Dedifferentiated amniotic fluid mesenchymal stem cell (primary cell): ENCODE measurements at regions not wholly inside any gene's neighbourhood (a gene's known extent, or its start where the extent isn't known, plus 50 kb on each side); places are given as distances from the start of the nearest gene placed in this dataset.

ENCODE experiments used
- DNase-seq: peaks from one replicate; pipeline ENCODE4 v3.0.0-alpha.2; 2016; ENCODE audit errors: extremely low spot score

GRCh38 chr2:145724311-145724898, 1204.5 kb upstream of the ZEB2 start:
- DNase-seq = no peak

DNA sequence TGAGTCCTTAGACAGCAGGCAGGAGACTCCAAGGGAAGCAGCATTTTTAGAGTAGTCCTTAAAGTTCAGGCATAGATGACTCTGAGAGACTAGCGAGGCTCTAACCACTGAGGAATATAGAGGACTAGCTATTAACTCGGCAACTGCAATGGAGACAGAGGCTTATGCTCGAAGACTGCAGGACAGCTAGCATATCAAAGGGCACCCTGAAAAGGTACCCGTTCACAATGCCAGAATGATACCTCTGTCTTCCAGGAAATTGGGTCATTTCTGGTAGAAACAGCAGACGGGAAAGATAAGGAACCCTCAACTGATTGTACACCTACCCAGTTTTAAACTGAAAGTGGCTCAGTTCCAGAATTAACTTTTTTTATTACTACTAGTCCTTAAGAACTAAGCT, 1204.0 kb upstream of the ZEB2 start:
- DNase-seq = no peak

DNA sequence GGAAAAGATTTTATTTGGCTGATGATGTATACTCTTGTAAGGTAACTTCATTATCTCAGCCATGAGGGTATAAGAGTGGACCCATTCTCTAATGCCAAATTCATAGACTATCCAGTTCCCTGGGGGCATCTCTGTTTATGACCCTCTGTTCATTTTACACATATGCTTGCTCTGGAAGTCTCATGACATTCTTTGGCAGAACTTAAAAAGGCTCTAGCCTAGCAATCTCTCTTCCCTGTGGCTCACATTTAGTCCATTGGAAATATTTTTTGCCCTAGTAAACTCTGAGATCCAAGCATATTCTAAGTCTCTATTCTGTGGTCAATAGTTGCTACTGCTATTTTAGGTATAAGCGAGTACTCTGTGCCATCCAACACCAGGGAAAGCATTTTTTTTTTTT, 1201.8 kb upstream of the ZEB2 start:
- no peak for DNase-seq

GRCh38 chr2:145715601-145716000, 1195.7 kb upstream of the ZEB2 start:
- no peak for DNase-seq

GRCh38 chr2:145710303-145710702, 1190.4 kb upstream of the ZEB2 start:
- DNase-seq = no peak

DNA sequence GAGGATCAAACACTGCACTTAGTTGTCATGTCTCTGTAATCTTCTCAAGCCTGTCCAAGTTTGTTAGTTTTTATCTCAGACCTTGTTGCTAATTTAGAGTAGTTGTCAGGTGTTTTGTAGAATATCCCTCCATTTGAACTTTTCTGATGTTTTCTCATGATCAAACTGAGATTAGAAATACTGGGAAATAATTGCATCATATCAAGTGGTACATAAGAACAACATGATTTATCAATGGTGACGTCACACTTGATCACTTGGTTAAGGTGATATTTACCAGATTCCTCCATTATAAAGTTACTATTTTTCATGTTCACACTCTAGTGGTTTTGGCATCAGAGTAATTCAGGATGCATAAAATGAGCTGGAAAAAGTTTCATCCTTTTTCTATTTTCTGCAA, 1182.4 kb upstream of the ZEB2 start:
- no peak for DNase-seq

DNA sequence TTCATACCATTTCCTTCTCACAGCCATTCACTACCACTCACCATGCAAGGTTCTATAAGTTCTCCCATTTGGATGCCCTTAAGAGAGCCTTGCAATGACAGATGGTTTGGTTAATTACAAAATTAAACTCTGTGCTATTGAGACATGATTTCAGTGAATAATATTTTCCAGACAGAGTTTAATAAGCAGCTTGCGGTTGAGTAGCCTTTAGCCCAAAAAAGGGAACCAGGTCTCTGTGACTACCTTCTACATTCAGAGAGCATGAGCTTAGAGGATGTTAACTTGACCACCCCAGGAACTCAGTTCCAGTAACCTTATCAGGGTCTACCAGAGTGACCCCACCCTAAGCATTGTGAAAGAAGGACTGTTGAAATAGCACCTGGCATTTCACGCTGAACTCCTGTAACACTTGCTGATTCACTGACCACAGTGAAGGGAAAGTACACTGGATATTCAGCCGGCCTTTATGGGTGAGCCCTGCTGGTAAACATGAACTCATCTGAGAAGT, 1173.1 kb upstream of the ZEB2 start:
- no peak for DNase-seq

- DNase-seq = no peak
These were observed 1171.7 kb upstream of the ZEB2 start for GRCh38 chr2:145691659-145692058.

DNA sequence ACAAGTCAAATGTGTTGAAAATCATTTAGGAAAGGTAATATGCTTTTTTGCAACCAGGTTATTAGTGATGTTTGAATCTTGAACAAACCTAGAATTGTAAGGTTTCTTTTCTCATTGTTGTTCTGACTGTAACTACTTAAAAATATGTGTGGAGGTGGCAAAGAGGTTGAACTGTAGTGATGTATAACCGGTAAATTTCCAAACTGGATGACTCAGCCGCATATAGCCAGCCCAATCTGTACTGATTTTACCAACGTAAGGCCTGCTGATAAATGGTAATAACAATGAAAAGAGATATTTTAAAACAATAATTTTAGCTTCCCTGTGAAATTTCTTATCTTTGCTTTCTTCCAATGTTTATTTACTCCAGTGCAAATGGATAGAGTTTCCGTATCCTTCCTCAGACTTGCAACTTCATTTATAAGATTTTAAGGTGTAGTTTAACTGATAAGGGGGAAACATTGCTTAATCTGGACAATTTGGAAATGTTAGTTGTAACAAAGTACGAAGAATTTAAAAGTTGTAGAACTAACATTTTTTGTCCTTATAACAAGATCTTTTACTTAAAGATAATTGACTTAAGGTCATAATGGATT, 1170.4 kb upstream of the ZEB2 start:
- DNase-seq = no peak

GRCh38 chr2:145689277-145689676, 1169.4 kb upstream of the ZEB2 start:
- DNase-seq = no peak

DNA sequence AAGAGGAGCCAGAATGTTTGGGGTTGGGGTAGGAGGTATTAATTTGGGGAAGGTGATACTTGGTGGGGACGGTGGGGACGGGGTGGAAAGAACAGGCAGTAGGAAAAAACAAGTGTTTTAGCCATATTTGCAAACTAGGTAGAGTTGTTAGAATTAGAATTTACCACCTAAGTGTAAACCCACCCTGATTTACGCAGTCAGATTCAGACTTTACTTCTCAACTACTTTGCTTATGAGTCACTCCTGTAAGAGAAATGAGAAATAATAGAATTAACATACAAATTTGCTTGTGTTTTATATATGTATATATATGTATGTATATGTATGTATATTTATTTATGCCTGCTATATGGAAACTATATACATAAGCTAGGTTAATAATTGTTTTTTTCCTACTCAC, 1168.2 kb upstream of the ZEB2 start:
- no peak for DNase-seq

- no peak for DNase-seq
These were observed 1167.7 kb upstream of the ZEB2 start for GRCh38 chr2:145687442-145688134.

DNA sequence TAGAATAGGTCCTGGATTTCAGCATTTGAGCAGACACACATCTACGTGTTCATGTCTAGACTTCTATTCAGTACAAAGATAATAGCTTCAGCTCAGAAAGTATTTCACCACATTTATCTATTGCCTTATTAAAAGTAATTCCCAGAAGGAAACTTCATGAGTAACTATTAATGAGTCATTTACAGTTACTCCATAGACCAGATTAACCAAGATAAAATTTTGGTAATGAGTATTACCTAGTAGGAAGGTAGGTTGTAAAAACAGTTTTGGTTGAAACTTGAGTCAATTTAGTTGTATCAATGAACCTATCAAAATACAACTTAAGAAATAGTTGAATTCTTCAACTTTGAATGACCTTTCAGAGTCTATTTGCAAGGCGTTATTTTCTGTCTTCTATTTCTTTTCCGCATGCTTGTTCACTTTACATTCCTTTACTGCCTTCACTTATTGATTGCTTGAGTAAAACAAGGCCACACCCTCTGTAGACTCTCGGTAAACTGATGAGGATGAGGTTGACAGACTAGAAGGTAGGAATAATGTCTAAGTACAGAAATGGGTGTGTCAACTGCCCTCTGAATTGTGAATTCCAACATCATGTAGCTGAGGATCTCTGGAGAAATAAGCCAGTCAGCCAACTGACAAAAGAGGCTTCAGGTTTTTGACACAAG, 1165.6 kb upstream of the ZEB2 start:
- no peak for DNase-seq

DNA sequence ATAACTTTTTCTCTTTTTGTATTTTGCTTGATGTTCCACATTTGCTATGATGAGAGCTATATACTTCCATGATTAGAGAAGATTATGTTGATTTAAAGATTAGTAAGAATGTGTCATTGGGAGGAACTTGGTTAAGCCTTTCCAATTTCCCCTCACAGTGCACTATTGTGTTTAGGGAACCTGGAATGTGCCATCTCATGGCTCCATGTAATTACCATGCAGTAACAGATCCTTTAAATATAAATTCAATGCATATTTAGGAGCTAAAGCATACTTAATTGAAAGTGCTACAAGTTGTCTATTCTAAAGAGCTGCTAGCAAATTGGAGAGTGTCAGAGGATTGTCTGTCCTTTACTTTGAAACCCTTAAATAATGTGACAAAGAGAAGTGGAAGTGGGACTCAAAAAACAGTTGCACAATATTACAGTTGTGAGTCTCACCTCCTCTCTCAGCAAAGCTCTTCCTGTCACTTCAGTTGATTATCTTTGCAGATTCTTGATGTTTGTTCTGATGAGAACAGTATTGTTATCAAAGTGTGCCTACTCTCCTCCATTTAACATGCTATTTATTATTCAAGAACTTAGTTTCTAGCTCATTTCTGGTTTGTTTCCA, 1162.7 kb upstream of the ZEB2 start:
- no peak for DNase-seq

- no peak for DNase-seq
These were observed 1160.4 kb upstream of the ZEB2 start for GRCh38 chr2:145680276-145680675.

- DNase-seq = no peak
These were observed 1157.5 kb upstream of the ZEB2 start for GRCh38 chr2:145677371-145677770.

DNA sequence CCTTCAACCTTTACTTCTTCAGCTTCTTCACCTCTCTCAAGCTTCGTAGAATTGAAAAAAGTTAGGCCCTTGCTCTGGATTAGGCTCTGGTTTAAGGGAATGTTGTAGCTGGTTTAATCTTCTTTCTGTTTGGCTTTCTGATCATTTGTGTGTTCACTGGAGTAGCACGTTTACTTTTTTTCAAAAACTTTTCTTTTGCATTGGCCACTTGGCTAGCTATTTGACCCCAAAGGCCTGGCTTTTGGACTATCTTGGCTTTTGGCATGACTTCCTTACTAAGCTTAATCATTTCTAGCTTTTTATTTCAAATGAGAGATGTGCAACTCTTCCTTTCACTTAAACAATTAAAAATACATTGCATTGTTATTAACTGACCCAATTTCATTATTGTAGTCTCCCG, 1154.8 kb upstream of the ZEB2 start:
- DNase-seq = no peak

DNA sequence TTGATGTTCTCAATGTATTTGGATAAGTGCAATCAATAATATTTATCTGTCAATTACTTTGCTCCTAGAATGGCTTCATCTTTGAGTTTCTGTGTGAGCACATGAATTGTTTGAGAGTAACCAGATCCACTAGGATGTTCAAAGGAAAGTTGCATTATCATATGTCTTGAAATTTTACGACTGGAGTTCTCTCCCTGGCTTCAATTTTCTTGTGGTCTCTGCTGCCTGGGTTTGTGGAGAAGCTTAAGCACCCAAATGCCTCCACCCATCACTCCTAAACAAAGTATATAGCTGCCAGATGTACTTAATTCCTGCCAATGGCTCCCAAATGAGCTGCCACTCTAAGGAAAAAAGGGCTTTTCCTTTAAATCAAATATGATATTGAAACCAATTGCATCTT, 1149.4 kb upstream of the ZEB2 start:
- DNase-seq = no peak

DNA sequence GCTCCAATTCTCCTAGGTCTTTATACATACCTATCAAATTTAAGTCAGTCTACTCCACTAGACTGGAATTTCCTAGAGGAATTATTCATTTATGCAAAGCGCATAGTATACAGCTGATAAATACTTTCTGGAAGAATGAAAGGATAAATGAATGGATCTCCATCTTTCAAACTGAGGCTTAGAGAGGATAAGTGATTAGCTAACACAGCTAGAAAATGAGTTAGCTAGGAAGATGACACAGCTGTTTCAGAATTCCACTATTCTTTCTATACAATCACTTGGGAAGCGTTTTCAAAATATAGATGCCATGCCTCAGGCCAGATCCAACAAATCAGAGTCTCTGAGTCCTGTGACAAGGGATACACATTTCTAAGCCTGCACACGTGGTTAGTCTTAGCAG, 1146.6 kb upstream of the ZEB2 start:
- no peak for DNase-seq

DNA sequence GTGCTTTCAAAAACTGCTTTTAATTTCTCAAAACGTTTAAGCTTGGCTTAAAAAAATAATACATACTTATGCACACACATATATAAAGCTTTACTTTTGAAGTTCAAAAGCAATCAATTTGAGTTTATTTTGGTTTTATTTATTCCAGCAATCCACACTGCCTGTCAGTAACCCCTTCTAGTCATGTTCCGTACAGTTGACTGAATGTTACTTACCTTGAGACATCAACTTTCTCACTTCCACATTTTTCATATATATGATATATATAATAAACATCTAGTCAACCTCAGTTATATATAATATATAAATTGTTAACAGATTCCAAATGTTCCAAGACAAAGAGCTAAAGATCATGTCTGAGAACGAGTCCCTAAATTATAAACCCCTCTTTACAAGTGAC, 1137.3 kb upstream of the ZEB2 start:
- DNase-seq = no peak

DNA sequence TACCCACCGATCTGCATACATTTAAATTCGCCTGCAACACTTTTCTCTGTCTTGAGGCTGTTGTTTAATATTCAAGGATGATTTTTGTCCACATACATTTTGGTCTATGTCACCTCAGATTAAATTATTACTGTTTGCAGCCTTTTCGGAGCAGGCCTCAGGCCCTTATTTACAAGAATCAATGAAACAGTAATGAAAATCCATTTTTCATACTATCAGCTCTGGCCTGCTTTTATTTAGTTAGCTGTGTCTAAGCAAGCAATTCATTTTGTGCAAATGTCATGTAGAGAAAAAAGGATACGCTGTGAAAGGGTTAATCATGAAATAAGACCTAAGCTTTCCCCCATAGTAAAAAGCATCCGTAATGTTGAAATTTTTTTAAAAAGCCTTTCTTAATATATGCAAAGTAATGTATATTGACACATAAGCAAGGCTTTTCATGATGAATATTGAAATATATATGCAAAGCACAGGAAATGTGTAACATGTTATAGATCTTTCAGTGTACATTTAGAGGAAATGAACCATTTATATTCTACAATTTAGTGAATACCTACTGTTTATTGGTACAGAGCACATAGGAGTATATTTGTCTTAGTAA, 1135.3 kb upstream of the ZEB2 start:
- no peak for DNase-seq

- no peak for DNase-seq
These were observed 1134.8 kb upstream of the ZEB2 start for GRCh38 chr2:145654746-145655145.
